GM21786 (cell line): ENCODE measurements at regions not wholly inside any gene's neighbourhood (a gene's known extent, or its start where the extent isn't known, plus 50 kb on each side); places are given as distances from the start of the nearest gene placed in this dataset.

ENCODE experiments used
- ATAC-seq: cut with Tn5 transposase; IDR thresholded peaks from one replicate; pipeline ENCODE4 v1.9.1; 2021; ENCODE audit not compliant: unreplicated experiment

DNA sequence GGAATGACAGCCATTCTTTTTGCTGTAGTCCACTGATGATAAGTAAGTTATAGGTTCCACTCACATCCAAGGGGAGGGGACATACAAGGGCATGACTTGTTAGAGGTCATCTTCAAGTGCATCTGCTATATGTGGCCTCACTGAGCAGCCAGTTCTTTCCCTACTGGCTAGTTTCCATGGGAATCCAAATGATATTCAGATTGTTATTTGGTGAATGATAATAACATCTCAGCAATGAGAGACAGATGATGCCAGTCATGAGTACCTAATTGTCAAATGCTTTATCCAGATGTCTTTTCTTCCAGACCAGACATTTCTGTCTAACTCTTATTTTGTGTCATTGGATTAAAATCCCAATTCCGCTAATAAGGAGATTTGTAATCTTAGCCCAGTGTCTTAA is 460.4 kb upstream of the BOD1L1 start:
- ATAC-seq = no peak

DNA sequence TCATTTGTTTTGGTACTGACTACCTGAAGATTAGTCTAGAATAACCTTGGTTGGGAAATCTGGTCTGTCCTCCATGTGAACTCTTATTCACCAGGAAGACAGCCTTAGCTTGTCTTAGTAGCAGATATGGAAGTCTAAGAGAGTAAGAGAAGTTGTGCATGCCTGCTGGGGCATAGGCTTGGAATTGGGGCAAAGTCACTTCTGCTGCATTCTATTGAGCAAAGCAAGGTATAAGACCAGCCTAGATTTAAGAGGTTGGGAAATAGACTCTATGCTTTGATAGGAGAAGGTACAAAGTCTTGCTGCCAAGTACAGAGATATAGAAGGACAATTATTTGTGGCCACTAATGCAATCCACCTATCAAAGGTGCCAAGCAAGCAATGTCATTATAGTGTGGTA is 464.0 kb upstream of the BOD1L1 start:
- ATAC-seq = no peak

GRCh38 chr4:14091966-14092365 is 464.4 kb upstream of the BOD1L1 start:
- ATAC-seq = no peak

- ATAC-seq = no peak
These were observed 465.2 kb upstream of the BOD1L1 start for GRCh38 chr4:14092741-14093140.

DNA sequence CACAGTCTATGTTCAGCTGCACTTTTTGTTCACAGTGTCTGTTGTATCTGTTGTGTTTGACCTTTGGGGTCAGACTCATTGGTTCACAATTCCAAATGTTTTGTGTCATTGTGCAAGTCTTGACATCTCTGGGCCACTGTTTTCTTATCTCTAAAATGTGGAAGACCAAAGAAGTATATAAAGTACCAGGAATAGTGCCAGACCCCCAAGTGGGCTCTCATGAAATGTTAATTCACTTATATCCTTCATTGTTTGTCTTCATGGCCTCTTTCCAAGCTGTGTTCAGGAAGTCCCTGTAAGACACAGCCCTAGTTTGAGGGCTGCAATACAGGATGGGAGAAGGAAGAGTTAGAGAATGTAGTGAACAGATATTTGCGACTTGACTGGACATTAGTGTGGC is 468.3 kb upstream of the BOD1L1 start:
- ATAC-seq = no peak

DNA sequence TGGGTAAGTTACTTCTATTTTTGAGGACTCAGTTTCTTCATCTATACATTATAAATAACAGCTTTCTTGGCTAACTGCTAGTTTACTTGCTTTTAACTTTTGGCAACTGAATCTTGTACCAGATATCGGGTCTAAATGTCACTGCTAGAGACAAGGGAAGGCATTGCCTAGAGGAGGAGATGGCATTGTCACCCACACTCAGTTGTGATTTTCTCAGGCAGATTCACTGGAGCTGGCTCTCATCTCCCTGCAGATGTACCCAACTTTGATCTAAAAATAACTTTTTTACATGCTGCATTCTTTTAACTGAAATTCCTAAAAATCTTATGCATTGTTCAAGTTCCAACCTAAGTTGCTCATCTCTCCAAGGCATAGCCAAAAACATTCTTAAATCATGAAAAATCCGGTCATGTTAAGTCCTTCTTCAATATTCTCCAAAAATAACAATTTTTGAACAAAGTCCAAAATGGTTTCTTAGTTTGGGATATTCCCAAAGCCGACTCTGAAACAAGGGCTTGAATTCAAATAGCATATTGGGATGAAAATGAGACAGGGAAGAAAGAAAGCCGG is 469.0 kb upstream of the BOD1L1 start:
- ATAC-seq = no peak

DNA sequence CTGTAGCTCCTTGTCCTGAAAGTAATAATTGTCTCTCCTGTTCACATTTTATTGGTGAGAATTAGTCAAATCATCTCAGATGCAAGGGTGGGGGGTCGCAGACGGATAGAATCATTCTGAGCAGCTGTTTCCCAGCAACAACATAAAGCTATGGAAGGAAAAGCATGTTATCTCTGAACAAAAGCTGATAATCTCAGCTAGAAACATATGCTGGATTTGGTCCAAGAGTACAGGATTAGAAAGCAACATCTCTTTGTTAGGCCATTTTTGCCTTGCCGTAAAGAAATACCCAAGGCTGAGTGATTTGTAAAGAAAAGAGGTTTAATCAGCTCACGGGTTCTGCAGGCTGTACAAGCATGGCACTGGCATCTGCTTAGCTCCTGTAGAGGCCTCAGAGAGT is 472.8 kb upstream of the BOD1L1 start:
- ATAC-seq = no peak

GRCh38 chr4:14110407-14110806 is 482.9 kb upstream of the BOD1L1 start:
- ATAC-seq = no peak

GRCh38 chr4:14111730-14112181 is 484.2 kb upstream of the BOD1L1 start:
- no peak for ATAC-seq

GRCh38 chr4:14115106-14115505 is 487.6 kb upstream of the BOD1L1 start:
- ATAC-seq = no peak

DNA sequence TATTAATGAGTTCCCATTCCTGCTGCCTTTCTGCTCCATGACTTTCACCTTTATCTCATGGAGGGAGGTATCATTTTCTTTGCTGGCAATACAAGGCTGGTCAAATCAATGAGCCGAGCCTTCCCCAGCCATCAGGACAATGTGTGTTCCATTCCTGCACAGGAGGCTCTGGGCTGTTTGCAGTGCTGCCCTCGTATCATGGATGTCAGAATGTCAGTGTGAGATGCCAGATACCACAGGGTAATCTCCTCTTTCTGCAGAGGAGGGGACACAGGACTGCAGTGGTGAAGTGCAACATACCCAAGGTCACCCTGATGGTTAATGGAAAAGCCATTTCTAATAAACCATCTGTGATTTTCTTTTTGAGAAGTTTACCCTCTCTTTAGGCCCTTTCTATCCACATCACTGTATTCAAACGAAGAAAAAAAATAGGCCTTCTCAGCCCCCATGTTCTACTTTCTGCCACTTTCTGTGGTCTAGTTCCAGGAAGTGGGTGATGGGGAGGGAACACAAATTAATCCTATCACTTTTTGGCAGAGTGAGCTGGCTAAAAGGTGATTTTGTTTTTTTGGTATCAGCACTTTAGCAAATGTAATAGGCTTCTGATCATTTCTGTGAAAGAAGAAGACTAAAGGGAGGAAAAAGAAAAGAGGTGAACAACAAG is 490.2 kb upstream of the BOD1L1 start:
- no peak for ATAC-seq

DNA sequence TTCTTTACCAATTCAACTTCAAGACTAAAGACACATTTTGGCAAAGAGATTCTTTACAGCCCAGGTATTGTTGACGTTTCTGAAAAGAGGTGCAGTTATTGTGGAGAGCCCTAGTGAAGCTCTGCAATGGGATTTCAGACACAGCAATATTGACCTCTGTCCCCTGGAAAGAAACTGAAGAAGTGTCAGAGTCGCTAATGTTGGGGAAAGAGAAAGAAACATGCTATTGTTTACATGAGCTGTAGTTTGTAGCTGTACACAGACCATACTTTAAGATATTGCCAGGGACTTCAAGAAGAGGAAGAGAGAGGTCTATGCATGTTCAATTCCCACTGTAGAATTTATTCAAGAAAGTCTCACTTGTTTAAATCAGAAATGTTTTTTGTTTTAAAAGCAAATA is 497.3 kb upstream of the BOD1L1 start:
- no peak for ATAC-seq

- ATAC-seq = peak; percentile 94
These were observed 498.0 kb upstream of the BOD1L1 start for GRCh38 chr4:14125375-14126129.

- ATAC-seq = no peak
These were observed 503.0 kb upstream of the BOD1L1 start for GRCh38 chr4:14130551-14130950.

DNA sequence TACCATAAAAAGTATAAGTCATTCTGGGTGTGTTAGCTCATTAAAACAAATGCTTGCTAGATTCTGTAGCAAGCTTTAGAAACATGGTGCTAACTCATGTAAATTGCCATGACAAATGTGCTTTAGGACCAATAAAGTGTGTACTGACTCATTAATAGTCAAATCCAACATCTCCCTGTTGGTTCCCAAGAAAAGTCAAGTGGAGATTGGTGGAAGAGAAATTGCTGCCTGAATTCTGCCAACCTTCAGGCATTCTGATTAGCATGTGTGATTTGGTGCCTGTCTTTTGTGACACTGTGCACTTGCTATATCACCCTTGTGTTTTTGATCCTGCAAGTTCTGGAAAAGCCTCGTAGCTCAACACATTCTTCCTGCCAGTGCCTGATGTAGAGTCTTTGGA is 503.8 kb upstream of the BOD1L1 start:
- ATAC-seq = no peak

GRCh38 chr4:14132301-14132700 is 504.8 kb upstream of the BOD1L1 start:
- ATAC-seq = no peak

DNA sequence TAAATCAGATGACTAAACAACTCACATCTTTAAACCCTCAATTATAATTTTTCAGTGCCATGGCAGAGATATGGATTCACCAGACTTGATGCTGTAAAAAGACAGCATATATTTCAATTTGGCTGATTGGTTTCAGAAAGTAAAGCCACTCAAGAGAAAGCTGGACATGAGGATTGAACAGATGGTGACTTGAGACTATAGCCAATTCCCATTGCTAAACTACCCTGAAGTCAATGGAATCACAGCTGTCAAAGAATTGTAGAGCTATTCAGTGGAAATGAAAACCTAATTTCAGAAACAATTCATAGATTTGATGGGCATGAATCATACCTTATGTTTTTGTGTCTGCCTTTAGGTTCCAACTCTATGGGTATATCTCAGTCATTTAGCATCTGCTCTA is 510.6 kb upstream of the BOD1L1 start:
- ATAC-seq = no peak

DNA sequence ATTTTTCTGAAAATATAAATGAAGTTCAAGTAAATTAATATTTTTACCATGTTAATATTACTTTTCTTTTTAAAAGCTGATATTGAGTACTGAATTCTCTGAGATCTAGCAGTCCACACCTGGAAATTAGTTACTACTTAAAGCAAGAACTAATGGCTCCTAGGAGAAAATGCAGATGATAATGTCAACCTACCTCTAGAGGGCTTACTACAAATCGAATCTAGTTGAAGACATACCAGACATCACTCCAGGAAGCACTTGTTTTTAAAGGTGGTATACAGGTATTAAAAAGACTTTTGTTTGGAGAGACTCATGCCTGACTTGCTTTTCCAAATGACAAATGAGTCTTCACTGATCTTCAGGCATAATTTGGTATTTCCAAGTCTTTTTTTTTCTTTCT is 516.4 kb upstream of the BOD1L1 start:
- ATAC-seq = no peak

GRCh38 chr4:14149176-14150053 is 521.9 kb upstream of the BOD1L1 start:
- ATAC-seq = no peak

- no peak for ATAC-seq
These were observed 523.6 kb upstream of the BOD1L1 start for GRCh38 chr4:14151101-14151500.

DNA sequence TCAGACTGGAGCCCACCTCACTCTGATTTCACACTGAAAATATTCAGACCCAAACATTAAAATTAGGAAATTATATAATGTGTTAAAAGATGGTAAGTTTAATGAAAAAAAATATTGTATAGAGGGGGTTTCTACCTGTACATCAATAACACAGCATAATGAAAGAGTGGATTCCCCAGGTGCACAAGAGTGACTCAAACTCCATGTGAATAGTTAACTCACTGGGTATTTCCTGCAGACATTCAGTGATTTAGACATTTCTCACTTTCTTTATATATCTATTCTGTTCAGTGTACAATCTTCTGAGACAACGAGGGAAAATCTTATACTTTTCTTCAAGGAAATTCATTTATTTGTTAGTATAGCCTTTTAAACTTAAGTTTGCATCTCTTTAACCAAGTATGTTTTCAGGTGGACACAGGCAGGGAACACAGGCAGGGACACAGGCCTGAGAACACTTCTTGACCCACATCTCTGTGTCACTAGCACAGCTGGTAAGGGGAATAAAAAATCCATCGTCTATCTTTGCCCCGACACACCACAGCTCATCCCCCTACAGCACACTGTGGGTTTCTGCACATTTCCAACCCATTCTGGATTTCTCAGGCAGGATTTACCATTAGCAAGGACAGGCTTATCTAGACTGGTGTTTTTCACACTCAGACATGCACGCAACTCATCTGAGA is 525.5 kb upstream of the BOD1L1 start:
- peak; percentile 73 for ATAC-seq
